HL-60 (cell line): ENCODE measurements at regions not wholly inside any gene's neighbourhood (a gene's known extent, or its start where the extent isn't known, plus 50 kb on each side); places are given as distances from the start of the nearest gene placed in this dataset.

Experiments used
- DNase-seq, 2 experiments: peaks; one replicate each; pipeline ENCODE4 v3.0.0-alpha.2; 2010 to 2020; ENCODE audit warnings: low read depth in 1 of 2, low spot score in 1 of 2
- H3K27ac ChIP-seq: fragments of 250-450 bp; sonication (Bioruptor Pico); replicated peaks from 2 replicates; pipeline ENCODE4 v1.5.1; 2020; ENCODE audit warnings: mild to moderate bottlenecking, moderate library complexity
- H3K27me3 ChIP-seq: fragments of 250-450 bp; sonication (Bioruptor Pico); 2 replicates; pipeline ENCODE4 v1.5.1; 2021; ENCODE audit warnings: mild to moderate bottlenecking, moderate library complexity; ENCODE audit not compliant: insufficient read depth, poor library complexity, severe bottlenecking
- H3K4me3 ChIP-seq: replicated peaks from 2 replicates; pipeline ENCODE4 v1.5.1; 2011; ENCODE audit warnings: mild to moderate bottlenecking, control low read depth, low read length; ENCODE audit not compliant: insufficient read depth
- GABPA ChIP-seq: IDR thresholded peaks from 2 replicates; pipeline ENCODE4 v1.6.1; 2012; ENCODE audit warnings: low read depth
- POLR2AphosphoS5 ChIP-seq: IDR thresholded peaks from 2 replicates; pipeline ENCODE4 v1.6.1; 2012; ENCODE audit warnings: low read depth
- SPI1 ChIP-seq: IDR thresholded peaks from 2 replicates; pipeline ENCODE4 v1.6.1; 2012; ENCODE audit warnings: low read depth, mild to moderate bottlenecking, borderline replicate concordance
- TF ChIP-seq, protein P1 (sequence below): IDR thresholded peaks from one replicate; pipeline ENCODE4 v1.5.1; 2011; ENCODE audit warnings: low read length, control low read depth, inconsistent platforms; ENCODE audit not compliant: insufficient read depth
- TF ChIP-seq, protein P2 (sequence below): IDR thresholded peaks from 2 replicates; pipeline ENCODE4 v1.6.1; 2012; ENCODE audit warnings: low read depth; ENCODE audit not compliant: insufficient replicate concordance

- no peak for DNase-seq
- H3K27me3 ChIP-seq: peaks cover 3% of the 10 kb centered on the region
- H3K27ac ChIP-seq: no peak overlapping the region
- H3K4me3 ChIP-seq: no peak overlapping the region
- no peak for TF ChIP-seq POLR2AphosphoS5
- no peak for TF ChIP-seq SPI1
- TF ChIP-seq GABPA: no peak
- TF ChIP-seq, protein P1, sequence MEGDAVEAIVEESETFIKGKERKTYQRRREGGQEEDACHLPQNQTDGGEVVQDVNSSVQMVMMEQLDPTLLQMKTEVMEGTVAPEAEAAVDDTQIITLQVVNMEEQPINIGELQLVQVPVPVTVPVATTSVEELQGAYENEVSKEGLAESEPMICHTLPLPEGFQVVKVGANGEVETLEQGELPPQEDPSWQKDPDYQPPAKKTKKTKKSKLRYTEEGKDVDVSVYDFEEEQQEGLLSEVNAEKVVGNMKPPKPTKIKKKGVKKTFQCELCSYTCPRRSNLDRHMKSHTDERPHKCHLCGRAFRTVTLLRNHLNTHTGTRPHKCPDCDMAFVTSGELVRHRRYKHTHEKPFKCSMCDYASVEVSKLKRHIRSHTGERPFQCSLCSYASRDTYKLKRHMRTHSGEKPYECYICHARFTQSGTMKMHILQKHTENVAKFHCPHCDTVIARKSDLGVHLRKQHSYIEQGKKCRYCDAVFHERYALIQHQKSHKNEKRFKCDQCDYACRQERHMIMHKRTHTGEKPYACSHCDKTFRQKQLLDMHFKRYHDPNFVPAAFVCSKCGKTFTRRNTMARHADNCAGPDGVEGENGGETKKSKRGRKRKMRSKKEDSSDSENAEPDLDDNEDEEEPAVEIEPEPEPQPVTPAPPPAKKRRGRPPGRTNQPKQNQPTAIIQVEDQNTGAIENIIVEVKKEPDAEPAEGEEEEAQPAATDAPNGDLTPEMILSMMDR: no peak
- TF ChIP-seq, protein P2, sequence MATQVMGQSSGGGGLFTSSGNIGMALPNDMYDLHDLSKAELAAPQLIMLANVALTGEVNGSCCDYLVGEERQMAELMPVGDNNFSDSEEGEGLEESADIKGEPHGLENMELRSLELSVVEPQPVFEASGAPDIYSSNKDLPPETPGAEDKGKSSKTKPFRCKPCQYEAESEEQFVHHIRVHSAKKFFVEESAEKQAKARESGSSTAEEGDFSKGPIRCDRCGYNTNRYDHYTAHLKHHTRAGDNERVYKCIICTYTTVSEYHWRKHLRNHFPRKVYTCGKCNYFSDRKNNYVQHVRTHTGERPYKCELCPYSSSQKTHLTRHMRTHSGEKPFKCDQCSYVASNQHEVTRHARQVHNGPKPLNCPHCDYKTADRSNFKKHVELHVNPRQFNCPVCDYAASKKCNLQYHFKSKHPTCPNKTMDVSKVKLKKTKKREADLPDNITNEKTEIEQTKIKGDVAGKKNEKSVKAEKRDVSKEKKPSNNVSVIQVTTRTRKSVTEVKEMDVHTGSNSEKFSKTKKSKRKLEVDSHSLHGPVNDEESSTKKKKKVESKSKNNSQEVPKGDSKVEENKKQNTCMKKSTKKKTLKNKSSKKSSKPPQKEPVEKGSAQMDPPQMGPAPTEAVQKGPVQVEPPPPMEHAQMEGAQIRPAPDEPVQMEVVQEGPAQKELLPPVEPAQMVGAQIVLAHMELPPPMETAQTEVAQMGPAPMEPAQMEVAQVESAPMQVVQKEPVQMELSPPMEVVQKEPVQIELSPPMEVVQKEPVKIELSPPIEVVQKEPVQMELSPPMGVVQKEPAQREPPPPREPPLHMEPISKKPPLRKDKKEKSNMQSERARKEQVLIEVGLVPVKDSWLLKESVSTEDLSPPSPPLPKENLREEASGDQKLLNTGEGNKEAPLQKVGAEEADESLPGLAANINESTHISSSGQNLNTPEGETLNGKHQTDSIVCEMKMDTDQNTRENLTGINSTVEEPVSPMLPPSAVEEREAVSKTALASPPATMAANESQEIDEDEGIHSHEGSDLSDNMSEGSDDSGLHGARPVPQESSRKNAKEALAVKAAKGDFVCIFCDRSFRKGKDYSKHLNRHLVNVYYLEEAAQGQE: no peak
Measured at GRCh38 chr9:108392877-108393276, 462.9 kb downstream of the ACTL7B start.

- DNase-seq: no peak
- peaks cover 3% of the 10 kb centered on the region for H3K27me3 ChIP-seq
- TF ChIP-seq, protein P2: no peak
- TF ChIP-seq SPI1: no peak
- no peak overlapping the region for H3K27ac ChIP-seq
- no peak overlapping the region for H3K4me3 ChIP-seq
Measured at GRCh38 chr9:108389056-108389455, 466.7 kb downstream of the ACTL7B start.

- no peak overlapping the region for H3K4me3 ChIP-seq
- TF ChIP-seq GABPA: no peak
- TF ChIP-seq, protein P1: no peak
- no peak for TF ChIP-seq SPI1
- no peak for TF ChIP-seq POLR2AphosphoS5
- TF ChIP-seq, protein P2: no peak
- peaks cover 3% of the 10 kb centered on the region for H3K27me3 ChIP-seq
- DNase-seq: no peak
- no peak overlapping the region for H3K27ac ChIP-seq
Measured at GRCh38 chr9:108386859-108387384, 468.9 kb downstream of the ACTL7B start.
